Gastrocnemius medialis (tissue), 4 donors: ENCODE measurements at regions not wholly inside any gene's neighbourhood (a gene's known extent, or its start where the extent isn't known, plus 50 kb on each side); places are given as distances from the start of the nearest gene placed in this dataset.
"Not testable (repeated sequence)": the region's sequence is repeated elsewhere in the genome, so short reads cannot be mapped to it uniquely, and the experiment has no call there.

ENCODE experiments used
- ATAC-seq, 2 donors: fragments of 150-250 bp; one replicate each; pipeline ENCODE4 v1.9.1; 2016
- DNase-seq, 2 donors: peaks; one replicate each; pipeline ENCODE4 v3.0.0-alpha.2; 2019
- H3K27ac ChIP-seq, 4 donors: fragments of 200-600 bp; sonication (generic); 1 replicate in 1 of 4; 2 replicates in 3 of 4; pipeline ENCODE4 v1.5.1; 2016 to 2018; ENCODE audit warnings: mild to moderate bottlenecking in 2 of 4, moderate library complexity in 1 of 4
- H3K27me3 ChIP-seq, 3 donors: fragments of 200-600 bp; sonication (generic) in 2 of 3; 1 replicate in 1 of 3; 2 replicates in 2 of 3; pipeline versions ENCODE4 v1.5.1 to v1.6.0; 2016 to 2019; ENCODE audit warnings: mild to moderate bottlenecking in 1 of 3, moderate library complexity in 1 of 3
- H3K36me3 ChIP-seq, 2 donors: fragments of 200-600 bp; sonication (generic) in 1 of 2; one replicate each; pipeline ENCODE4 v1.5.1; 2017 to 2018
- H3K4me1 ChIP-seq, 2 donors: fragments of 200-600 bp; sonication (generic) in 1 of 2; one replicate each; pipeline ENCODE4 v1.5.1; 2016 to 2017; ENCODE audit warnings: mild to moderate bottlenecking in 2 of 2
- H3K4me3 ChIP-seq, 4 donors: fragments of 200-600 bp; sonication (generic) in 3 of 4; 1 replicate in 1 of 4; 2 replicates in 3 of 4; pipeline ENCODE4 v1.5.1; 2016 to 2019; ENCODE audit warnings: mild to moderate bottlenecking in 2 of 4
- H3K9me3 ChIP-seq, 3 donors: fragments of 200-600 bp; sonication (generic) in 2 of 3; 1 replicate in 1 of 3; 2 replicates in 2 of 3; pipeline ENCODE4 v1.5.1; 2016 to 2019
- CTCF ChIP-seq, 5 experiments: fragments of 450-650 bp in 3 of 5; fragments of 200-600 bp in 2 of 5; sonication (generic) in 2 of 5; IDR thresholded peaks in 4 of 5; conservative IDR thresholded peaks in 1 of 5; 1 replicate in 4 of 5; 2 replicates in 1 of 5; pipeline ENCODE4 v1.5.1; 2016 to 2019; ENCODE audit warnings: antibody characterized with exemption in 5 of 5, mild to moderate bottlenecking in 3 of 5, moderate library complexity in 3 of 5
- POLR2A ChIP-seq, 2 donors: fragments of 450-650 bp; IDR thresholded peaks; one replicate each; pipeline ENCODE4 v1.6.1; 2017; ENCODE audit warnings: antibody characterized with exemption in 2 of 2, mild to moderate bottlenecking in 2 of 2, moderate library complexity in 2 of 2
- in situ Hi-C, 4 donors: fragments of 200-750 bp; cut with MboI; loops; one replicate each; pipeline versions ENCODE4 v1.15.0 to v1.8.0; 2017; ENCODE audit warnings: low sequenced_read_pairs in 4 of 4
- intact Hi-C: fragments of 100-400 bp; cut with DNase I; formaldehyde crosslinking; loops from one replicate; pipeline ENCODE4 v1.15.1; 2023; ENCODE audit warnings: low total_unique reads

- H3K4me1 ChIP-seq, intact Hi-C loops, H3K4me3 ChIP-seq, H3K27ac ChIP-seq, ATAC-seq, H3K27me3 ChIP-seq, DNase-seq, H3K36me3 ChIP-seq, in situ Hi-C loops, H3K9me3 ChIP-seq: not testable (repeated sequence)
These were observed 80.7 kb upstream of the TPTE start for GRCh38 chr21:10440639-10441038.

- H3K36me3 ChIP-seq, H3K9me3 ChIP-seq, DNase-seq, H3K4me1 ChIP-seq, intact Hi-C loops, H3K27me3 ChIP-seq, in situ Hi-C loops, H3K27ac ChIP-seq, H3K4me3 ChIP-seq, ATAC-seq: not testable (repeated sequence)
These were observed 79.4 kb upstream of the TPTE start for GRCh38 chr21:10442018-10442417.

- in situ Hi-C loops, H3K27me3 ChIP-seq, H3K27ac ChIP-seq, ATAC-seq, H3K4me1 ChIP-seq, H3K4me3 ChIP-seq, H3K9me3 ChIP-seq, intact Hi-C loops, H3K36me3 ChIP-seq, DNase-seq: not testable (repeated sequence)
These were observed 75.7 kb upstream of the TPTE start for GRCh38 chr21:10445685-10446084.

GRCh38 chr21:10449451-10449850 lies 71.9 kb upstream of the TPTE start:
- H3K36me3 ChIP-seq, DNase-seq, intact Hi-C loops, H3K4me3 ChIP-seq, H3K27ac ChIP-seq, in situ Hi-C loops, H3K27me3 ChIP-seq, H3K4me1 ChIP-seq, H3K9me3 ChIP-seq, ATAC-seq: not testable (repeated sequence)

- H3K27ac ChIP-seq, DNase-seq, H3K36me3 ChIP-seq, in situ Hi-C loops, H3K4me3 ChIP-seq, ATAC-seq, H3K4me1 ChIP-seq, H3K27me3 ChIP-seq, intact Hi-C loops, H3K9me3 ChIP-seq: not testable (repeated sequence)
These were observed 70.1 kb upstream of the TPTE start for GRCh38 chr21:10451274-10451673.

GRCh38 chr21:10457765-10458164 lies 63.6 kb upstream of the TPTE start:
- ATAC-seq, intact Hi-C loops, in situ Hi-C loops, DNase-seq, H3K27ac ChIP-seq, H3K4me3 ChIP-seq, H3K9me3 ChIP-seq, H3K36me3 ChIP-seq, H3K27me3 ChIP-seq, H3K4me1 ChIP-seq: not testable (repeated sequence)

GRCh38 chr21:10460957-10461356 lies 60.4 kb upstream of the TPTE start:
- in situ Hi-C loops, H3K27ac ChIP-seq, H3K36me3 ChIP-seq, DNase-seq, H3K4me3 ChIP-seq, ATAC-seq, intact Hi-C loops, H3K27me3 ChIP-seq, H3K9me3 ChIP-seq, H3K4me1 ChIP-seq: not testable (repeated sequence)

- H3K9me3 ChIP-seq, intact Hi-C loops, H3K36me3 ChIP-seq, H3K27ac ChIP-seq, H3K27me3 ChIP-seq, H3K4me3 ChIP-seq, in situ Hi-C loops, ATAC-seq, DNase-seq, H3K4me1 ChIP-seq: not testable (repeated sequence)
These were observed 59.9 kb upstream of the TPTE start for GRCh38 chr21:10461445-10461844.

- no peaks in the 10 kb centered on the region for H3K27me3 ChIP-seq
- intact Hi-C loops (no loop called here), in situ Hi-C loops (no loop called here)
- no peak overlapping the region for H3K27ac ChIP-seq
- no peak for ATAC-seq
- TF ChIP-seq CTCF (IDR thresholded peaks at IDR 0.05 in 4 of 5, conservative IDR thresholded peaks at IDR 0.05 in 1 of 5) (no peak), POLR2A (IDR thresholded peaks at IDR 0.05) (no peak)
- H3K36me3 ChIP-seq: no peaks in the 10 kb centered on the region
- no peak overlapping the region for H3K4me3 ChIP-seq
- H3K4me1 ChIP-seq: no peaks in the 10 kb centered on the region
- no peak for DNase-seq
- peaks cover 0 to 5% (median 0%) of the 10 kb centered on the region in 3 donors for H3K9me3 ChIP-seq
These were observed 58.2 kb upstream of the TPTE start for GRCh38 chr21:10463156-10463555.
